IgD-negative memory B cell (primary cell): ENCODE measurements at regions not wholly inside any gene's neighbourhood (a gene's known extent, or its start where the extent isn't known, plus 50 kb on each side); places are given as distances from the start of the nearest gene placed in this dataset.

Source experiments
- H3K27ac Mint-ChIP-seq, 3 donors: one replicate each; pipeline ENCODE4 v1.8.0; 2020 to 2022; ENCODE audit warnings: mild to moderate bottlenecking in 3 of 3, mixed read lengths in 3 of 3, moderate library complexity in 1 of 3
- H3K27me3 Mint-ChIP-seq: one replicate; pipeline ENCODE4 v1.8.0; 2021; ENCODE audit warnings: mixed read lengths
- H3K36me3 Mint-ChIP-seq: one replicate; pipeline ENCODE4 v1.8.0; 2020; ENCODE audit warnings: mild to moderate bottlenecking, mixed read lengths
- H3K4me1 Mint-ChIP-seq, 3 donors: one replicate each; pipeline ENCODE4 v1.8.0; 2020 to 2022; ENCODE audit warnings: mixed read lengths in 3 of 3, mild to moderate bottlenecking in 1 of 3
- H3K4me3 Mint-ChIP-seq, 4 donors: one replicate each; pipeline ENCODE4 v1.8.0; 2020 to 2022; ENCODE audit warnings: mild to moderate bottlenecking in 4 of 4, mixed read lengths in 4 of 4, moderate library complexity in 3 of 4
- H3K9me3 Mint-ChIP-seq, 3 donors: one replicate each; pipeline ENCODE4 v1.8.0; 2020 to 2021; ENCODE audit warnings: mixed read lengths in 3 of 3, mild to moderate bottlenecking in 1 of 3

- H3K9me3 Mint-ChIP-seq = peaks cover 0 to 10% (median 5%) of the 10 kb centered on the region in 3 donors
- H3K36me3 Mint-ChIP-seq = peaks cover 2% of the 10 kb centered on the region
- no peaks in the 10 kb centered on the region for H3K27me3 Mint-ChIP-seq
- no peak overlapping the region for H3K27ac Mint-ChIP-seq
- no peaks in the 10 kb centered on the region for H3K4me1 Mint-ChIP-seq
- no peak overlapping the region for H3K4me3 Mint-ChIP-seq
Observed at GRCh38 chr12:78599366-78599765, 265.2 kb upstream of the SYT1 start.

GRCh38 chr12:78600541-78600940, 264.0 kb upstream of the SYT1 start:
- no peak overlapping the region for H3K4me3 Mint-ChIP-seq
- H3K27ac Mint-ChIP-seq = no peak overlapping the region
- peaks cover 2 to 11% (median 6%) of the 10 kb centered on the region in 3 donors for H3K9me3 Mint-ChIP-seq
- no peaks in the 10 kb centered on the region for H3K27me3 Mint-ChIP-seq
- H3K36me3 Mint-ChIP-seq = peaks cover 2% of the 10 kb centered on the region
- H3K4me1 Mint-ChIP-seq = no peaks in the 10 kb centered on the region

GRCh38 chr12:78611504-78611903, 253.1 kb upstream of the SYT1 start:
- Mint-ChIP-seq H3K4me1 (no peaks in the 10 kb centered on the region), H3K27me3 (no peaks in the 10 kb centered on the region), H3K27ac (no peak overlapping the region), H3K36me3 (no peaks in the 10 kb centered on the region), H3K4me3 (no peak overlapping the region), H3K9me3 (peaks cover 4 to 9% (median 4%) of the 10 kb centered on the region in 3 donors)

- no peaks in the 10 kb centered on the region for H3K27me3 Mint-ChIP-seq
- no peaks in the 10 kb centered on the region for H3K4me1 Mint-ChIP-seq
- H3K36me3 Mint-ChIP-seq = no peaks in the 10 kb centered on the region
- H3K9me3 Mint-ChIP-seq = peaks cover 4 to 9% (median 4%) of the 10 kb centered on the region in 3 donors
- H3K4me3 Mint-ChIP-seq = no peak overlapping the region
- H3K27ac Mint-ChIP-seq = no peak overlapping the region
Observed at GRCh38 chr12:78612190-78612589, 252.4 kb upstream of the SYT1 start.

- no peak overlapping the region for H3K4me3 Mint-ChIP-seq
- peaks cover 0 to 7% (median 5%) of the 10 kb centered on the region in 3 donors for H3K9me3 Mint-ChIP-seq
- no peaks in the 10 kb centered on the region for H3K27me3 Mint-ChIP-seq
- no peaks in the 10 kb centered on the region for H3K36me3 Mint-ChIP-seq
- no peak overlapping the region for H3K27ac Mint-ChIP-seq
- H3K4me1 Mint-ChIP-seq = no peaks in the 10 kb centered on the region
Observed at GRCh38 chr12:78617683-78618082, 246.9 kb upstream of the SYT1 start.

GRCh38 chr12:78622529-78623195, 241.9 kb upstream of the SYT1 start:
- Mint-ChIP-seq H3K27me3 (no peaks in the 10 kb centered on the region), H3K9me3 (peaks cover 0 to 7% (median 2%) of the 10 kb centered on the region in 3 donors)

GRCh38 chr12:78628491-78629100, 236.0 kb upstream of the SYT1 start:
- Mint-ChIP-seq H3K9me3 (no peaks in the 10 kb centered on the region), H3K27me3 (no peaks in the 10 kb centered on the region), H3K36me3 (peaks cover 2% of the 10 kb centered on the region)

More at GRCh38 chr12:78622529-78623195, 241.9 kb upstream of the SYT1 start:
- H3K27ac Mint-ChIP-seq = no peak overlapping the region
- no peak overlapping the region for H3K4me3 Mint-ChIP-seq
- H3K4me1 Mint-ChIP-seq = no peaks in the 10 kb centered on the region
- peaks cover 2% of the 10 kb centered on the region for H3K36me3 Mint-ChIP-seq

GRCh38 chr12:78636231-78636855, 228.2 kb upstream of the SYT1 start:
- H3K27ac Mint-ChIP-seq = no peak overlapping the region
- H3K4me3 Mint-ChIP-seq = no peak overlapping the region
- no peaks in the 10 kb centered on the region for H3K9me3 Mint-ChIP-seq
- H3K36me3 Mint-ChIP-seq = no peaks in the 10 kb centered on the region
- H3K27me3 Mint-ChIP-seq = no peaks in the 10 kb centered on the region
- H3K4me1 Mint-ChIP-seq = no peaks in the 10 kb centered on the region

More at GRCh38 chr12:78628491-78629100, 236.0 kb upstream of the SYT1 start:
- H3K27ac Mint-ChIP-seq = peak overlapping the region in 1 of 3 donors; percentile 66
- H3K4me3 Mint-ChIP-seq = no peak overlapping the region
- no peaks in the 10 kb centered on the region for H3K4me1 Mint-ChIP-seq

GRCh38 chr12:78641837-78642423, 222.6 kb upstream of the SYT1 start:
- no peak overlapping the region for H3K27ac Mint-ChIP-seq
- no peaks in the 10 kb centered on the region for H3K4me1 Mint-ChIP-seq
- peaks cover 0 to 3% (median 0%) of the 10 kb centered on the region in 3 donors for H3K9me3 Mint-ChIP-seq
- H3K36me3 Mint-ChIP-seq = no peaks in the 10 kb centered on the region
- H3K27me3 Mint-ChIP-seq = no peaks in the 10 kb centered on the region
- H3K4me3 Mint-ChIP-seq = no peak overlapping the region

GRCh38 chr12:78645956-78646355, 218.6 kb upstream of the SYT1 start:
- Mint-ChIP-seq H3K27ac (peak overlapping the region in 1 of 3 donors; percentile 81), H3K9me3 (peaks cover 0 to 3% (median 2%) of the 10 kb centered on the region in 3 donors), H3K4me3 (no peak overlapping the region), H3K4me1 (no peaks in the 10 kb centered on the region), H3K36me3 (no peaks in the 10 kb centered on the region), H3K27me3 (no peaks in the 10 kb centered on the region)

- no peak overlapping the region for H3K27ac Mint-ChIP-seq
- no peaks in the 10 kb centered on the region for H3K4me1 Mint-ChIP-seq
- peaks cover 0 to 2% (median 2%) of the 10 kb centered on the region in 3 donors for H3K9me3 Mint-ChIP-seq
- no peak overlapping the region for H3K4me3 Mint-ChIP-seq
- no peaks in the 10 kb centered on the region for H3K36me3 Mint-ChIP-seq
- no peaks in the 10 kb centered on the region for H3K27me3 Mint-ChIP-seq
Observed at GRCh38 chr12:78651755-78652154, 212.8 kb upstream of the SYT1 start.

GRCh38 chr12:78666584-78666983, 198.0 kb upstream of the SYT1 start:
- no peak overlapping the region for H3K4me3 Mint-ChIP-seq
- H3K36me3 Mint-ChIP-seq = no peaks in the 10 kb centered on the region
- no peaks in the 10 kb centered on the region for H3K27me3 Mint-ChIP-seq
- no peaks in the 10 kb centered on the region for H3K4me1 Mint-ChIP-seq
- peaks cover 0 to 1% (median 0%) of the 10 kb centered on the region in 3 donors for H3K9me3 Mint-ChIP-seq
- H3K27ac Mint-ChIP-seq = no peak overlapping the region

GRCh38 chr12:78671295-78671694, 193.3 kb upstream of the SYT1 start:
- Mint-ChIP-seq H3K4me1 (no peaks in the 10 kb centered on the region), H3K9me3 (no peaks in the 10 kb centered on the region), H3K27ac (no peak overlapping the region), H3K27me3 (no peaks in the 10 kb centered on the region), H3K36me3 (no peaks in the 10 kb centered on the region), H3K4me3 (no peak overlapping the region)

GRCh38 chr12:78672033-78672432, 192.5 kb upstream of the SYT1 start:
- H3K27ac Mint-ChIP-seq = peak overlapping the region in 1 of 3 donors; percentile 75
- H3K36me3 Mint-ChIP-seq = no peaks in the 10 kb centered on the region
- H3K4me3 Mint-ChIP-seq = no peak overlapping the region
- no peaks in the 10 kb centered on the region for H3K4me1 Mint-ChIP-seq
- H3K27me3 Mint-ChIP-seq = no peaks in the 10 kb centered on the region
- no peaks in the 10 kb centered on the region for H3K9me3 Mint-ChIP-seq

GRCh38 chr12:78674311-78675090, 190.1 kb upstream of the SYT1 start:
- no peaks in the 10 kb centered on the region for H3K9me3 Mint-ChIP-seq
- H3K27me3 Mint-ChIP-seq = no peaks in the 10 kb centered on the region
- no peak overlapping the region for H3K4me3 Mint-ChIP-seq
- H3K4me1 Mint-ChIP-seq = no peaks in the 10 kb centered on the region
- no peaks in the 10 kb centered on the region for H3K36me3 Mint-ChIP-seq
- no peak overlapping the region for H3K27ac Mint-ChIP-seq
